NCI-H345 (cell line): ENCODE measurements at regions not wholly inside any gene's neighbourhood (a gene's known extent, or its start where the extent isn't known, plus 50 kb on each side); places are given as distances from the start of the nearest gene placed in this dataset.

Source experiments
- DNase-seq: peaks from one replicate; lab custom pipeline; 2025; lab: John Stamatoyannopoulos, UW

DNA sequence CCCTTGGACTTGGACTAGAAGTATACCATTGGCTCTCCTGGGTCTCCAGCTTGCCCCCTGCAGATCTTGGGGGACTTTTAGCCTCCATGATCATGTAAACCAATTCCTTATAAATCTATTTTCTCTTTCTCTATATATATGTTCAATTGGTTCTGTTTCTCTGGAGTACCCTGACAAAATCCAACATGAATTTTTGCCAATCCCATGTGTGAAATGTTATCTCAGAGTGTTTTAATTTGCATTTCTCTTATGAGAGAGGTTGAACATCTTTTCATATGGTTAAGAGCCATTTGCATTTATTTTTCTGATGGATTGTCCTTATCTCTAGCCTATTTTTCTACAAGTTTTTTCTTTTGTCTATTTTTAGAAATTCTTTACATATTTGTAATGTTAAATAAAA, 131.7 kb upstream of the NEO1 start:
- DNase-seq, result no peak

DNA sequence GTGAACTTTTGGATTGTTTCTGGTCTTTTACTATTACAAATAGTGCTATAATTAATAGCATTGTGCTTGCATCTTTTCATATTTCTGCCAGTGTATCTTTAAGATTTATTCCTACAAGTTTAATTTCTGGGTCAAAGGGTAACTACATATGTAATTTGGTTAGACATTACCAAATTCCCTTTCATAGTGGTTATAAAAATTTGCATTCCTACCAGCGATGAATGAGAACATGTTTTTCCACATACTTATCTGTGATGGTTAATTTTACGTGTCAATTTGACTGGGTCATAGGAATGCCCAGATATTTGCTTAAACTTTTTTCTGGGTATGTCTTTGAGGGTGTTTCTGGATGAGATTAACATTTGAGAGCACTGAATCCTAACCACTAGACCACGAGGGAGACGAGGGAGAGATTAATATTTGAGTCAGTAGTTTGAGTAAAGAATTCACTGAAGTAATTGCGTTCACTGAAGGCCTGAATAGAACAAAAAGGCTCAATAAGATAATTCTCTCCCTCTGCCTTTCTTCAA, 132.3 kb upstream of the NEO1 start:
- no peak for DNase-seq

DNA sequence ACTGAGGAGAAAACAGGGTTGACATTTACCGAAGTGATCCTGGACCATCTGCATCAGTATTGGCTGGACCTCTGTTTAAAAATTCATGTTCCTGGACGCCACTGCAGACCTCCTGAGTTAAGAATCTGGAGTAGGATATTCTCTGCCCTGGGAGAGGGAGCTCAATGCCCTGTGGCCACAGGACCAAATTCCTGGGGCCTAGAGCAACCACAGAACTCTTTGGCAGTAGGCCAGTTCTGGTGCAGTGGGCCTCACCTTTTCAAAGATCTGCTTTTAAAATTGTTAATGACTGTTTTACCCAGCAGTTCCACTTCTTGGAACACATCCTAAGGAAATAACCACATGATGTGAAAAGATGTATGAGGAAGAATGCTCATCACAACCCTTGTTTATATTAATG, 133.3 kb upstream of the ADPGK start:
- DNase-seq, result no peak

GRCh38 chr15:72916378-72916777, 132.8 kb upstream of the ADPGK start:
- no peak for DNase-seq

DNA sequence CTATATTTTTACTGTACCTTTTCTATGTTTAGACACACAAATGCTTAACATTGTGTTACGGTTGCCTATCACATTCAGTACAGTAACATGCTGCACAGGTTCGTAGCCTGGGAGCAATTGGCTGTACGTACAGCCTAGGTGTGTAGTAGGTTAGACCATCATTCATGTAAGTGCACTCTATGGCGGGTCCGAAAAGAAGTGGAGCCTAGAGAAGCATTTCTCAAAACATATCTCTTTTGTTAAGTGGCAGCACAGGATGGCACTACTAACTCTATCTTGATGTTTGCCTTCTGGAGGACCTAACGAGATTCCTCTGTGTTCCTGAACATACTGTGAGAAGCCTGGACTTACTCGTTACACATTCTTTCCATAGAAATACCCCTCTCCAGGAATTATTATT, 132.3 kb upstream of the ADPGK start:
- DNase-seq, result no peak

GRCh38 chr15:72912996-72913395, 129.4 kb upstream of the ADPGK start:
- DNase-seq, result no peak

DNA sequence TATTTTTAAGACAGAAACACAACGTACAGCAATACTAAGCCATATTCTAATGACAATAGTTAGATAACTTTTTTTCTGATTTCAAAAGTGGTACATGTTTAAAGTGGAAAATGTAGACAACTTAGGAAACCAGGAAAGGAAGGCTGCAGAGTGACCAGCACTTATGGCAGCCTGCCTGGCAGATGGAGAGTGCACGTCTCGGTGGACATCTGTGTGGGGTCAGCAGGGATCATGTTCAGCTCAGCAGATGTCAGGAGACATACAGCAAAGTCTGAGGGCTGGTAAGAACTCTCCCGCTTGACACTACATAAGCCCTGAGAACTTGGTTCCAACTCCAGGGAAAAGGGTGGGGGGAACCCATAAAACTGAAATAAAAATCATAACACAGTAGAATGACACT, 128.6 kb upstream of the ADPGK start:
- no peak for DNase-seq

GRCh38 chr15:72911626-72912025, 128.1 kb upstream of the ADPGK start:
- DNase-seq, result no peak

GRCh38 chr15:72908713-72909112, 125.2 kb upstream of the ADPGK start:
- DNase-seq, result no peak

DNA sequence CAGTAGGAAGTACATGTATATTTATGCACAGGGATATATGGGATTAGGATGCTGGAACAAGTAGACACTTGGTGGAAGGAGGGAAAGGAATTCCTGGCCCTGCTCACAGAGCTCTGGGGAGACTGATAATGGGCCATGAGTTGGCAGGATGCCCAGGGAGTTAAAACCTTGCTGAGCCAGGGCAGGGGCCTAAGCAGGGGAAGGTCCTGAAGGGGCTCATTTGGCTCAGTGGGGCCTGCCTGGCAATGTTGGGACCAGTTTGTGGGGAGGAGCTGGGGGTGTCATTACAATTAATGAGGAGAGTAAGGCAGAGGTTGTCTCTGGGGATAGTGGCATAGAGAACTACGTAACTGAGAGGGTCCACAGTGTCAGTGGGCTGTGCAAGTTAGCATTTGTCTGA, 124.2 kb upstream of the ADPGK start:
- no peak for DNase-seq

DNA sequence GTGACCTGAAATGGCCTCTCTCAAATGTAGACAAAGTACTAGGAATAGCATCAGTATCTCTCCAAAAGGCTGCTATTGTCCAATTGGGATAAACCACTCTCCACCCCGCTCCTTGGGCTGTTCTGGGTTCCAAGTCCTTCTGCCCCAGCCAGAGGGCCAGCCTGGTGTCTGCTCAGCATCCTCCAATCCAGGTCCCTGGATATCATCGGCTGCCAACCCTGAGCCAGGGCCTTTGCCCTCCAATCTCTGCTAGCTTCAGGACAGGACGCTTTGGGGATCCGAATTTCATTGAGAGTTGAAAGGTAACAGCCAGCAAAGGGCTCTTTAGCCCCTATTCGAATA, 119.3 kb upstream of the ADPGK start:
- no peak for DNase-seq

- no peak for DNase-seq
Measured at GRCh38 chr15:72902245-72902918, 118.8 kb upstream of the ADPGK start.

- DNase-seq, result no peak
Measured at GRCh38 chr15:72892986-72893385, 109.4 kb upstream of the ADPGK start.

DNA sequence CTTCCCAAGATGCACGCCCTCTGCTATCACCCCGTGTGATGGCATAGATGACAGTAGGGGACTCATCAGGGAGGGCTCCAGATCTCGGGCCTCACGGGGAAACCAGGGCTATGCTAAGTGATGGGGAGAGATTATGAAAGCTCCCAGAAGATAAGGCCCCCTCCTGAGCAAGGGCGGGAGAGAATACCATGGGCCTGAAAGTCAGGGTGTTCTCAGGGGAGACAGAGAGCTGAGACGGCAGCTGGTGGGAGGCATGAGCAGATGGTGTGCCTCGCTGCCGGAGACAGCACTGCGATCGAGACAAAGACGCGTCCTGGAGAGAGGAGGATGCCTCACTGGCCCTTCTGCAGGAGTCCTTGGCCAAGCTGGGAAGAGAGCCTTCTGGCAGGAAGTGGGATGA, 106.5 kb upstream of the ADPGK start:
- DNase-seq, result no peak

DNA sequence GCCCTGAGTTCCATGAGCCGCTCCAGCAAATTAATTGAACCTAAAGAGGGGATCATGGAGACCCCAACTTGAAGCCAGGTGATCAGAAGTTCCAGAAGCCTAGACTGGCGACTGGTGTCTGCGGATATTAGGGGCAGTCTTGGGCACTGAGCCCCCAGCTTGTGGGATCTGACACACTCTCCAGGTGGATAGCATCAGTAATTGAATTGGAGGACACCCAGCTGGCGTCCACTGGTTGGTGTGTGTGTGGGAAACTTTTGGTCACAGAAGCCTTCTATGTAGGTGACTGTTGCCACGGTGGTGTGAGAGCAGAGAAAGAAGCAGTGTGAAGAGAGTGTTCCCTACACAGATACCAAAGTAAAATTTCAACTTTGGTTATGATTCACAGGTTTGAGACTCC, 106.0 kb upstream of the ADPGK start:
- DNase-seq, result no peak

GRCh38 chr15:72888811-72889210, 105.3 kb upstream of the ADPGK start:
- DNase-seq, result no peak

DNA sequence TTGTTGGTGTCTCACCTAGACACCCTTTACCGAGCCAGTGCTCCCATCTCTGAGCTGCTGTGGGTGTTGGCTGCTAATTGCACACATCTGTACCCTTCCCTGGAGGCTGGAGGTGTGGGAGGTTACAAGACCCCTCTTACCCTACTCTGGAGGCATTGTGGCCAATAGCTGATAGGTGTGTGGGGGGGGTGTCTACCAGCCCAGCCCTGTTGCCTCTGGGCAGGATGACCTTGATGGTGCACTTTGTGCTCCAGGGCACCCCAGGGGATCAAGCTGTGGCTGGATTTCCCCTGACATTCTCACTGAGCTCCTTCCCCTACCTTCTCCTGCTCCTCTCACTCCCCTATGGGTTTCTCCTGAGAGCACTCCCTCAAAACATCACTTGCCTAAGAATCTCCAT, 104.7 kb upstream of the ADPGK start:
- no peak for DNase-seq

DNA sequence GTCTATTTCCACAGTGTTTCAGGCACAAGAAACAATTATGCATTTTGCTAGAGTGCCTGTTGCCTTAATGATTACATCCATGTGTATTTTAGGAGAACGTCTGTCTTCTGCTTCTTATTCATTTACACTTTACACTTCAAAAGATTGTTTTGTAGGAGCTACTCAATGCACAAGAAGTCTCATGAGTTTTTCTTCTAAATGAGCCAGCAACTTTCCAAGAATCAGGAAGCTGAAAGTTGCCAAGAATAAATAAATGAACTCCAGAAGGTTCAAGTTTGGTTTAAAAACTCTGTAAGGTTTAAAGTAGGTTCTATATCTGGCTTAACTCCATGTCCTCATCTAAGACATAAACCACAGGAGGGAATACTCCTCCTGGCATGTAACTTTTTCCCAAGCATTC, 103.8 kb upstream of the ADPGK start:
- no peak for DNase-seq

GRCh38 chr15:72884311-72884710, 100.8 kb upstream of the ADPGK start:
- no peak for DNase-seq

- DNase-seq, result no peak
Measured at GRCh38 chr15:72873379-72874233, 90.0 kb upstream of the ADPGK start.

GRCh38 chr15:72872066-72872845, 88.7 kb upstream of the ADPGK start:
- DNase-seq, result no peak

GRCh38 chr15:72866866-72867616, 83.5 kb upstream of the ADPGK start:
- no peak for DNase-seq
